ENCODE measurements at regions not wholly inside any gene's neighbourhood (a gene's known extent, or its start where the extent isn't known, plus 50 kb on each side); places are given as distances from the start of the nearest gene placed in this dataset.

GRCh38 chr4:100588076-100588475, 70.3 kb upstream of the EMCN start:
- no peaks in the 10 kb centered on the region for H3K27me3 ChIP-seq
- no peaks in the 10 kb centered on the region for H3K36me3 ChIP-seq
- DNase-seq: no peak
- no peak overlapping the region for H3K4me3 ChIP-seq
- no peaks in the 10 kb centered on the region for H3K9me3 ChIP-seq

GRCh38 chr4:100582146-100582545, 64.3 kb upstream of the EMCN start:
- Histone ChIP-seq H3K36me3 (no peaks in the 10 kb centered on the region), H3K4me3 (no peak overlapping the region), H3K9me3 (no peaks in the 10 kb centered on the region), H3K27me3 (no peaks in the 10 kb centered on the region)
- no peak for DNase-seq

- Histone ChIP-seq H3K9me3 (no peaks in the 10 kb centered on the region), H3K36me3 (no peaks in the 10 kb centered on the region), H3K27me3 (no peaks in the 10 kb centered on the region), H3K4me3 (no peak overlapping the region)
- DNase-seq: peak; percentile 5
Observed at GRCh38 chr4:100581337-100581736, 63.5 kb upstream of the EMCN start.

- DNase-seq: no peak
- H3K36me3 ChIP-seq: no peaks in the 10 kb centered on the region
- no peaks in the 10 kb centered on the region for H3K9me3 ChIP-seq
Observed at GRCh38 chr4:100576570-100576969, 58.7 kb upstream of the EMCN start.

GRCh38 chr4:100574607-100575006, 56.8 kb upstream of the EMCN start:
- no peaks in the 10 kb centered on the region for H3K36me3 ChIP-seq
- no peaks in the 10 kb centered on the region for H3K9me3 ChIP-seq
- no peak for DNase-seq
- H3K27me3 ChIP-seq: no peaks in the 10 kb centered on the region
- H3K4me3 ChIP-seq: no peak overlapping the region

More at GRCh38 chr4:100576570-100576969, 58.7 kb upstream of the EMCN start:
- no peak overlapping the region for H3K4me3 ChIP-seq
- no peaks in the 10 kb centered on the region for H3K27me3 ChIP-seq

- Histone ChIP-seq H3K9me3 (no peaks in the 10 kb centered on the region), H3K4me3 (no peak overlapping the region), H3K36me3 (no peaks in the 10 kb centered on the region), H3K27me3 (no peaks in the 10 kb centered on the region)
- DNase-seq: no peak
Observed at GRCh38 chr4:100569196-100569595, 51.4 kb upstream of the EMCN start.
